ENCODE measurements at regions not wholly inside any gene's neighbourhood (a gene's known extent, or its start where the extent isn't known, plus 50 kb on each side); places are given as distances from the start of the nearest gene placed in this dataset.
A peak's percentile ranks its signal among the peaks of the same experiment; 100 is the strongest.
"Not testable (repeated sequence)": the region's sequence is repeated elsewhere in the genome, so short reads cannot be mapped to it uniquely, and the experiment has no call there.

DNA sequence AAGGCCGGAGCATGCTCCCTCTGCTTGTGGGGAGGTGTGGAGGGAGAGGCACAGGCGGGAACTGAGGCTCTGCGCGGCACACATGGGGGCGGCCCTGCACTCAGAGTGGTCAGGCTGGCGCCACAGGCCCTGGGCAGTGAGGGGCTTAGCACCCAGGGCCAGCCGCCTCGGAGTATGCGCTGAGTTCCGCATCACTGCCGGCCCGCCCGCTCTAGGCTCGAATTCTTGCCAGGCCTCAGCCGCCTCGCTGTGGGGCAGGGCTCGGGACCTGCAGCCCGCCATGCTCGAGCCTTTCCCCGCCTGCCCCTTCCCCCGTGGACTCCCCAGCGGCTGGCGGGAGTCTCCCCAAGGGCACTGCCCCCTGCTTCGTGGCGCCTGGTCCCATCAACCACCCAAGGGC, 905.9 kb downstream of the SPATA31A6 start:
- ATAC-seq; intact Hi-C loops (cut with DNase I): not testable (repeated sequence)
- DNase-seq (ENCODE audit: missing footprints): peak; percentile 45

DNA sequence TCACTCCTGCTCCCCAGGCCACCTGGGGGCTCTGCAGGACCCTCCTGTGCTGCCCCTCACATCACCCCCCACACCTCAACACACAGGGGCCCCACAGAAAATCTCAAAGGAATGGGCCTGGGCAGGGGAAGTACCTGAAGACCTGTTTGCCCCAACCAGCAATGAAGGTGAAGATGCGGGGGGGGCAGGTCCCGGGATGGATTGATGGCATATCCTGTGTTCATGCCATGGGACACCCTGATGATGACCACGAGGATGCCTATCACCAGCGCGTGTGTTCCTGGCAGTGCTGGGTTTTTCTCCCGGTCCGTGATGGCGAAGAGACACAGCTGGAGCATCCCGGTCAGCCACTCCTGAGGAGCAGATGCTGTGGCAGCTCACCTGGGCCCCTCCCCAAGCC, 926.9 kb downstream of the SPATA31A6 start:
- intact Hi-C loops (cut with DNase I): not testable (repeated sequence)

DNA sequence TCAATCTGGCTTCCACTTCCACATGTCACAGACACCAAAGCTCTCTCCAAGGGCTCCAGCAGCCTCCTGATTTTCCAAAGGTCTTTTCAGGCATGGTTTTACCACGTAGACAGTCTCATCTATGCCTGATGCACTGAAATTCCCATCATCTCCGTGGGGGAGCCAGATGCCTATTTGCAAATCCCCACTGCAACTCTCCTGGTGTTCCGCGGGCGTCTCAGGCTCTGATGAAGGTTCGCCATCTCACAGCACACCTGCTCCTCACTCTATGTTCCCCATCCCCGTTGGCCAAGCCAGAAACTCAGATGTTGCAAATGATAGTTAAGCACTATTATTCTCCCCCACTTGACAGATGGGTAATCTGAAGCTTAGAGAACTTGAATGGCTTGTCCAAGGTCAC, 929.4 kb downstream of the SPATA31A6 start:
- DNase-seq (ENCODE audit: missing footprints); ATAC-seq; intact Hi-C loops (cut with DNase I): not testable (repeated sequence)

More for the DNA sequence above, 926.9 kb downstream of the SPATA31A6 start:
- not testable (repeated sequence) for ATAC-seq; DNase-seq (ENCODE audit: missing footprints)

DNA sequence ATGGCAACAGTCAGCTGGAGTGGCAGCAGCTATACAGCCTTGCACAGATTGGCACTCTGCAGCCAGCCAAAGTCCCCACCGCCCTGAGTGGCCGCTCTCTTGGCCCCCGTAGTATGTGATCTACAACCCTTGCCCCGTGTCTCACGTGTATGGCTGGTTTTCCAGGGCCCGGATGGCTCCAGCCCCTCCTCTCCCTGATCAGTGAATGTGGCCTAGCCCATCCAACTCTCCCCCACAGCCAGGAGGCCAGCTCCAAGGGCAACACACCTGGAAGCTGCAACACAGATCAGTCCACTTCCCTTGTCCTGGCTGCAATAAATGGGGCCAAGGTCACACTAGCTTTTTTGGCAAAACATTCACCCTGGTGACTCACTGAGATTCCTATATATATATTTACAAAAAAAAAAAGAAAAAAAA, 932.4 kb downstream of the SPATA31A6 start:
- ATAC-seq; DNase-seq (ENCODE audit: missing footprints); intact Hi-C loops (cut with DNase I): not testable (repeated sequence)

DNA sequence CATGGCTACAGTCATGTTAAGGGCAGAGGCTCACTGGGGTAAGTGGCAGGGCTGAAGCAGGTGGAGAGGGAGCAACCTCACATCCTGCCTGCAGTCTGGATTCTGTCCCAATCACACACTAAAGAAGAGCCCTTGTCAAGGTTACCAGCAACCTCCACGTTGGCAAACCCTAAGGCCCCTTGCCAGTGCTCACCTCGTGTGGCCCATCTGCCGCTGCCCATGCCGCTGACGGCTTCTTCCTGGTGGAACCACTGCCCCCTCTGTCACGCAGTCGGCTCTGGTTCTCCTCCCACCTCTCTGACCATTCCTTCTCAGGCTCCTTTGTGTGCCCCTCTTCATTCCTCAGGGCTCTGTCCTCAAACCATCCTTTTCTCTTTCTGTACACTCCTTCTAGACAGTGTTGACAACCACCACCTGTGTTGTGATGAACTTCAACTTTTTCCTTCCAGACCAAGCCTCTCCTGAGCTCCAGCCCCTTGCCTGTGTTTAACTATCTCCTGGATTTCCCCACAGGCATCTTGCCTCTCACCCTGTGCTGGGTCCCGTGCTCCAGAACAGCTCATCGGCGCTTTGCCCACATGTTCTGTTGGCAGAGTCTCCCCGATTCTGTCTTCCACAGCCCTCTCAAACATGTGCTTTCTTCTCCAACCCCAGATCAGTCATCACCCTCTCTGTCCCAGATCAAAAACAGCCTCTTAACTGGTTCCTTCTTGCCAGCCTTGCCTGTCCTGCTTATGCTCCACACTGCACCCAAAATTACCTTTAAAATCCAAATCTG, 934.8 kb downstream of the SPATA31A6 start:
- DNase-seq (ENCODE audit: missing footprints); intact Hi-C loops (cut with DNase I); ATAC-seq: not testable (repeated sequence)

DNA sequence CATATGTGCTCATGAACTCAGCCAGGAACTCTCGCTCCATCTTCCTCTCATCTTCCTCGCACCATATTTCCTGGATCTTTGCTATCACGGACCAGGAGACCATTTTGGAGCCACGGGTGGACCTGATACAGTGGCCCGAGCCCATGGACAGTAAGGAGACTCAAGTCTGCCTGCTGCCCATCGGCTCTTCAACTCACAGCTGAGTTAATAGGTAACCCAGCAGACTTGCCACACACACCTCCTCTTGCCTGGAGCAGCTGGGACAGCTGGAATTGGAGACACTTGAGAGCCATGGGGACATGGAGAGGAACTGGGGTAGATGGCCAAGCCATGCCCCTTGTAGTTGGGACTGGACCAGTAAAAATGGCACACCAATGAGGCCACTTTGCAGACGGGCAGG, 936.1 kb downstream of the SPATA31A6 start:
- DNase-seq (ENCODE audit: missing footprints); intact Hi-C loops (cut with DNase I); ATAC-seq: not testable (repeated sequence)

DNA sequence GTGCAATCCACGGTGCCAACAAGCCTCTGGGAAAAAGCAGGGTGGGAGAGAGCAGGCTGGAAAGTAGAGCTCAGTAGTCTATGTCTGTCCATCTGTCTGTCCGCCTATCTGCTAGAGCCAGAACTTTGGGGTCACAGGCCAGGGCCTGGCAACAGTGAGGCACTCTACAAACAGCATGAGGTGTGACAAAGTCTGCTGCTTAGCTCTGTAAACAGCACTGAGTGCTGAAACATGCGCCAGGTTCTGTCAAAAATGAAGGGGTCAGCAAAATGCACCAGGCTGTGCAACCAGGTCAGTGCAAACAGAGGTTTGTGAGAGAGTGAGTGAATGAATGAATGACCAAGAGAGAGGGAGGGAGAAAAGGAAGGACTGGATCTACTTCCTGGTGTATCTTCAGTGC, 936.5 kb downstream of the SPATA31A6 start:
- DNase-seq (ENCODE audit: missing footprints); intact Hi-C loops (cut with DNase I); ATAC-seq: not testable (repeated sequence)

DNA sequence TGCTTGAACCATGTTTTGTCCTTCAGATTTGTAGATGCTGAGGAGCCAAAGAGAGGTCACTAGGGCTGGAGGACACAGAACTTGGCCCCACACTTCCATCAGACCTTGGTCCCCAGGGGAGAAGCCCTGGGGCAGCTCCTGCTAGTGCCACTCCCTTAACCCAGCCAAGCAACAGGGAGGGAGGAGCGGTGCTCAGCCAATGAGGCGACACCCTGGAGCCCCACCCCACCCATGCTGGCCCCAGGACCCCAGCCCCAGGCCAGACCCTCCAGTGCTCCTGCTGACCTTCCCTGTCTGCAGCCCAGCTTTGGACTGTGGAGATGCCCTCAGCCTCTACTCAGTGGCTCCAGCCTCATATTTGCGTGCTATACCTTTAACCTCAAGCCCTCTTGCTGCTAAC, 942.4 kb downstream of the SPATA31A6 start:
- peak; percentile 68 for DNase-seq (ENCODE audit: missing footprints)
- intact Hi-C loops (cut with DNase I): not testable (repeated sequence)

DNA sequence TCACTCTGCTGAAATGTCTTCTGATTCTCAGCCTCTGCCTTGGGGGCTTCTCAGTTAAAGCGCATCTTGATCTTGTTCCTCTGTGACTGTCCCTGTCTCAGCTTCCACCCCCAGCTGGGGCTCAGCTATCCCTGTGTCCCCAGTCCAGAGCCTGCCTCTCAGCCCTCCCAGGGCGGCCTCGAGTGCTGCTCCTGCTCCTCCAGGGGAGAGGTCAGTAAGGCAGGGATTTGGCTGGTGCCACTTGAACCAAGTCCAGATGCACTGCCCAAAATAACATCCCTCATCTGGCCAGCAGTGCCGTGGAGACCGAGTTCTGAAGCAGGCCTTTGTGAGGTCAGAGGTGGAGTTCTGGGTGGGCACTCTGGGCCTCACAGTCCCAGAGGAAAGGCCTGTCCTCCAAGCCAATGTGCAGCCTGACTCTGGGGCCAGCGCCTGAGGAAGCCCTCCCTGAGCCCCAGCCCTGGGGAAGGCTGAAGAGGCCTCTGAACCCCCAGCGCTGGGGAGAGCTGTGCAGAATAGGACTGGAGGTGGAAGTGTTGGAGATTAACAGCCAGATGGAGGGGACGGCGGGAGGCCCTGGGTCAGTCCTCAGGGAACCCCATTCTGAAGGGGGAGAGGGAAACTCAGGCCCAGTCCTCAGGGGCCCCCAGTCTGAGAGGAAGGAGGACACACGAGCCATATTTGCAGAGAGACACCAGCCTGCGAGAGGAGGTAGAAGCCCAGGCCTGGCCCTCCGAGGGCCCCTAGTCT, 943.7 kb downstream of the SPATA31A6 start:
- ATAC-seq; intact Hi-C loops (cut with DNase I): not testable (repeated sequence)
- peak; percentile 79 for DNase-seq (ENCODE audit: missing footprints)

More for the DNA sequence above, 942.4 kb downstream of the SPATA31A6 start:
- ATAC-seq: not testable (repeated sequence)

DNA sequence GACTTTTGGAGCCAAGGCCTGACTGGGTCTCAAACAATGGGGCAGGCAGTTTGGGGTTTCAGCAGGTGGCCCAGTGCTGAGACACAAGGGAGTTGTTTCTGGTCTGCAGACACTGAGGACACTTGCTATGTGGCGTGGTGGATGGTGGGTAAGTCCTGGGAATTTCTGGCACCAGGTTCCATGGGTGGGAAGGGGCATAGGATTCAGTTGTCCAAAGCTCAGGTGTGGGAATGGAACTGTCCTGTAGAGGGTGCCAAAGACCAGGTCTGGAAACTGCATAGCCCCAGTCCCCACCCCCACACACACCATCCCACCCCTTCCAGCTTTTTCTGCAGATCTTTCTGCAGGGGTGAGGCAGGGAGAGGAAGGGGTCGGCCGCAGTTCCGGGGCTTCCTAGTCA, 944.5 kb downstream of the SPATA31A6 start:
- intact Hi-C loops (cut with DNase I); ATAC-seq; DNase-seq (ENCODE audit: missing footprints): not testable (repeated sequence)

DNA sequence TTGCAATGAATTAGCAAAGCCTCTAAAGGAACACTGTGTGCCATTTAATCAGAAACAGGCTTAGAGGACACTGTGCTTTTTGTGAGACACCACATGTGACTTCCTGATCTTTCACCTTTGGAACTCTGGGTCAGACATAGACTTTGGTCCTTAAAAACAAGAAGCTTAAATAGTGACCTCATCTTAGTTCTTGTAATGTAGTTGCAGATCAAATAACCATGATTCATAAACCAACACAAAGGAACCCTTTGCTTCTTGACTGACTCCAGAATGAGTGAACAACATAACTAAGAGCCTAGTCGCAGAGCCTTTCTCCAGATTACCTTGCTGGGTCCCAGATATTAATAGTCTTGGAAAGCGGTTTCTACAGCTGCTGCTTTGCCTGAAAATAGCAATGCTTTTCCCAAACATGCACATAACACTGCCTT, 947.3 kb downstream of the SPATA31A6 start:
- DNase-seq (ENCODE audit: missing footprints); ATAC-seq; intact Hi-C loops (cut with DNase I): not testable (repeated sequence)

DNA sequence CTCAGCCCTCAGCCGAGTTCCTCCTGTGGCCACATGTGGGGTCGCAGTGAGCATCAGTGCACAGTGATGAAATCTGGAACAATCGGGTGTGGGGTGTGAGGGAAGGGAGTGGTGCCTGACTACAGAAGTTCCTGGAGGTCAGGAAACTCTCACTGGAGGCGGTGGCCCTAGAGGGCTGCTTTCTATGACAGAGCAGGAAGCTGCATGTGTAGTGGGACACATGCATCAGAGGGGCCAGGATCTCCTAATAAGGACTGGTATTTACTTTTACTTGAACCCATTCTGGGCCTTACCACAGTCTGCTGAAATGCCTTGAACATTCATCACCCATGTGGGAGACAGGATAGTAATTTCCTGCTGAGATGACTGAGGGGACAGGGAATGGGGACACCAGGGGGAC, 952.0 kb downstream of the SPATA31A6 start:
- DNase-seq (ENCODE audit: missing footprints); ATAC-seq; intact Hi-C loops (cut with DNase I): not testable (repeated sequence)

DNA sequence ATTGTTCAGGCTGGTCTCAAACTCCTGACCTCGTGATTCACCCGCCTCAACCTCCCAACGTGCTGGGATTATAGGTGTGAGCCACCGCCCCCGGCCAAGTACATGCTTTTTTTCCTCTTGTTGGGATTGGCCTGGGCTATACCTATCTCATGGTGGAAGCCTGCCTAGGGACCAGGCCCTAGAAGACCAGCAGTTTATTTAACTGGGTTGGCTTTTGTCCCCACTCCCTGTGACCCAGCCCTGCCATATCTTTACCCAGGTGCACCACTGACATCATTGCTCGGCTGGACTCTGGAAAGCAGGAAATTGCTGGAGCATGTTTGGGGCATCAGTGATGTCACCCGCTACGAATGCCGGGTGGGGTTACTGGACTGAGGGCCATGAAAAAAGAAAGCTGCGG, 955.5 kb downstream of the SPATA31A6 start:
- intact Hi-C loops (cut with DNase I); DNase-seq (ENCODE audit: missing footprints); ATAC-seq: not testable (repeated sequence)

DNA sequence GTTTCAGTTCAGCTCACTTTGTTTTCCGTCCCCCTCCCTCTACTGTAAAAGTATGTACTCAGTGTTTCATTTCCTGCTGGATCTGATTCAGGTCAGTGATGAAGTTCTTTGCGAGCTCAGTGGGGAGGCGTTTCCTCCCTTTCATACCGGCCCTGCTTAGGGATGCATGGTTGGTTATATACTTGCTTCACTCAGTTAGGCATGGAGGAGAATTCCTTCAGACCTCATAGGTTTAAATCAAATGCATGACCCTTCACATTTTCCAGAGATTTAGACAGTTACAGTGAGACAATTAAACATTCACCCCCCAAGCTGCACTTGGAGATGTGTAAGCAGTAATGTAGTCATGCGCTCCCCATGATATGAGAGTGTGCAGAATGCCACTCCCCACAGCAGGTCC, 955.9 kb downstream of the SPATA31A6 start:
- intact Hi-C loops (cut with DNase I); ATAC-seq; DNase-seq (ENCODE audit: missing footprints): not testable (repeated sequence)

DNA sequence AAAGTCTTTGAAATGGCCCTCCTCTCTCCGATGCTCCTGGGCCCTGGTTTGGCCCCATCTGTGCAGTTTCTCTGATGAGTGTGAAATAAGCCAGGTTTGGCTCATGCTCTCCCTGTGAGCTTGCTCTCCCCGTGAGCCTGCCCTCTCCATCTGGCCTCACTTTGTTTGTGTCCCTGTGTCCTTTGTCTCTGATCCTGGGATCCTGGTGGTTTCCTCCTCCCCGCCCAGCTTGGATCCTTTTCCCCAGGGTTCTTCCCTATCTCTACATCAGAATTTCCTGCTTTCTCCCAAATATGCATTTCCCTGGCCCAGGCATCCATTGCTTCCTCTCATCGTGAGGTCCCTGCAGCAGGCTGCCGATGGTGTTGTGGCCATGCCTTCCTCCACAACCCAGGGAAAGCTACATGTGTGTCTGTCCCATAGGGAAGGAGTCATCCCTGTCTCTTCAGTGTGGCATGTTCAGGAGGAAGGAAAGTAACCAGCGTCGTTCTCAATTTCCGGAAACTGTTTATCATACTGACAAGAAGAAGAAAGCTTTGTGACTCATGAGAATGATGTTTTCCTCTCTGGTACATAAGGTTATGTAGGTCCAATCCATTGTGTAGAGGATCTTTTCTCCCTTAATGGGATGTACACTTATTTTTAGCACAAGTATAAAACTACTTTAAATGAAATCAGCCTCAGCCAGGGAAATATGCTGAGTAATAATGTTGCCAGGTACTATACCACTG, 956.6 kb downstream of the SPATA31A6 start:
- intact Hi-C loops (cut with DNase I); ATAC-seq; DNase-seq (ENCODE audit: missing footprints): not testable (repeated sequence)

All from Right ventricle myocardium inferior (tissue), 1 donor.